Caco-2 (cell line): ENCODE measurements at regions not wholly inside any gene's neighbourhood (a gene's known extent, or its start where the extent isn't known, plus 50 kb on each side); places are given as distances from the start of the nearest gene placed in this dataset.

ENCODE experiments used
- BruUV-seq: library from RNA; stranded (reverse); fragments of 400-500 nt; replicated peaks from 2 replicates; lab custom pipeline; 2021; lab: Mats Ljungman, UMichigan
- CTCF ChIA-PET: fragments of 300-600 bp; sonication (Branson Sonifier 250); formaldehyde crosslinking; loops from one replicate; lab custom pipeline; 2022; ENCODE audit warnings: antibody characterized with exemption; lab: Charles Lee
- POLR2A ChIA-PET: fragments of 300-600 bp; sonication (Branson Sonifier 250); formaldehyde crosslinking; loops from one replicate; lab custom pipeline; 2022; ENCODE audit warnings: antibody characterized with exemption; lab: Charles Lee
- DNase-seq, 2 experiments: peaks; one replicate each; pipeline versions ENCODE4 v3.0.0 to v3.0.0-alpha.2; 2020 to 2022
- H3K27me3 ChIP-seq: replicated peaks from 2 replicates; pipeline ENCODE4 v1.6.0; 2011; ENCODE audit warnings: low read length; ENCODE audit not compliant: control insufficient read depth, insufficient read depth
- H3K36me3 ChIP-seq: 2 replicates; pipeline ENCODE4 v1.5.1; 2011; ENCODE audit warnings: low read length; ENCODE audit not compliant: control insufficient read depth, insufficient read depth
- H3K4me1 ChIP-seq: fragments of 250-450 bp; sonication (Bioruptor Pico); 2 replicates; pipeline ENCODE4 v1.5.1; 2020; ENCODE audit warnings: mild to moderate bottlenecking
- H3K4me3 ChIP-seq: 2 replicates; pipeline ENCODE4 v1.5.1; 2011; ENCODE audit warnings: low read depth, mild to moderate bottlenecking, control low read depth, low read length
- H3K9me3 ChIP-seq: fragments of 250-450 bp; sonication (Bioruptor Pico); 2 replicates; pipeline ENCODE4 v1.5.1; 2020; ENCODE audit warnings: mild to moderate bottlenecking, moderate library complexity
- H3K27ac Mint-ChIP-seq: one replicate; pipeline ENCODE4 v1.8.0; 2022; ENCODE audit warnings: mixed read lengths; ENCODE audit not compliant: unreplicated experiment
- H3K27me3 Mint-ChIP-seq: one replicate; pipeline ENCODE4 v1.8.0; 2022; ENCODE audit warnings: mixed read lengths; ENCODE audit not compliant: insufficient read depth, unreplicated experiment
- H3K36me3 Mint-ChIP-seq: one replicate; pipeline ENCODE4 v1.8.0; 2022; ENCODE audit warnings: mild to moderate bottlenecking, mixed read lengths; ENCODE audit not compliant: insufficient read depth, unreplicated experiment
- H3K4me1 Mint-ChIP-seq: one replicate; pipeline ENCODE4 v1.8.0; 2022; ENCODE audit warnings: low read depth, mixed read lengths; ENCODE audit not compliant: unreplicated experiment
- H3K4me3 Mint-ChIP-seq: one replicate; pipeline ENCODE4 v1.8.0; 2022; ENCODE audit warnings: mild to moderate bottlenecking, moderate library complexity, mixed read lengths; ENCODE audit not compliant: unreplicated experiment
- H3K9me3 Mint-ChIP-seq: one replicate; pipeline ENCODE4 v1.8.0; 2022; ENCODE audit warnings: mixed read lengths; ENCODE audit not compliant: unreplicated experiment
- CTCF ChIP-seq, 2 experiments: fragments of 200-600 bp in 1 of 2; IDR thresholded peaks; 1 replicate in 1 of 2; 2 replicates in 1 of 2; pipeline versions ENCODE4 v1.5.1 to v1.8.0; 2011 to 2022; ENCODE audit warnings: antibody characterized with exemption in 1 of 2, control low read depth in 1 of 2, inconsistent platforms in 1 of 2, low read depth in 1 of 2, low read length in 1 of 2, mild to moderate bottlenecking in 1 of 2, moderate library complexity in 1 of 2; ENCODE audit not compliant: insufficient read depth in 1 of 2, severe bottlenecking in 1 of 2, unreplicated experiment in 1 of 2
- intact Hi-C: fragments of 100-400 bp; cut with micrococcal nuclease; formaldehyde crosslinking; loops from one replicate; pipeline ENCODE4 v1.10.0; 2022; ENCODE audit not compliant: unreplicated experiment

GRCh38 chr12:11961686-11962085 lies 109.1 kb upstream of the BCL2L14 start:
- Mint-ChIP-seq H3K4me1 (no peaks in the 10 kb centered on the region), H3K27ac (no peak overlapping the region), H3K9me3 (no peaks in the 10 kb centered on the region), H3K27me3 (peaks cover 6% of the 10 kb centered on the region), H3K4me3 (no peak overlapping the region), H3K36me3 (no peaks in the 10 kb centered on the region)
- ChIA-PET POLR2A (no interaction called here), CTCF (no interaction called here)
- no TSS peak for BruUV-seq
- Histone ChIP-seq H3K4me3 (no peak overlapping the region), H3K4me1 (no peaks in the 10 kb centered on the region), H3K36me3 (no peaks in the 10 kb centered on the region), H3K9me3 (no peaks in the 10 kb centered on the region), H3K27me3 (no peaks in the 10 kb centered on the region)
- no peak for TF ChIP-seq CTCF (IDR thresholded peaks at IDR 0.05; ENCODE audit: insufficient read depth in 1 of 2, low read depth in 1 of 2, low read length in 1 of 2, severe bottlenecking in 1 of 2, unreplicated experiment in 1 of 2)
- intact Hi-C loops: no loop called here
- DNase-seq: no peak

GRCh38 chr12:11962860-11963259 lies 107.9 kb upstream of the BCL2L14 start:
- no peaks in the 10 kb centered on the region for H3K36me3 ChIP-seq
- CTCF ChIA-PET: interaction anchor here (0.5 kb wide), 1 partner anchor 71 kb away, joined by 3 read pairs; no protein-coding TSS in a partner anchor

GRCh38 chr12:11963841-11964471 lies 106.8 kb upstream of the BCL2L14 start:
- DNase-seq: no peak
- Histone ChIP-seq H3K4me3 (no peak overlapping the region), H3K4me1 (no peaks in the 10 kb centered on the region), H3K9me3 (no peaks in the 10 kb centered on the region), H3K27me3 (no peaks in the 10 kb centered on the region), H3K36me3 (no peaks in the 10 kb centered on the region)
- CTCF ChIA-PET: interaction anchor here (0.6 to 0.7 kb wide), 2 partner anchors 22 to 76 kb away, joined by 3 read pairs; no protein-coding TSS in a partner anchor
- H3K36me3 Mint-ChIP-seq: no peaks in the 10 kb centered on the region
- H3K27ac Mint-ChIP-seq: no peak overlapping the region
- no TSS peak for BruUV-seq
- H3K9me3 Mint-ChIP-seq: no peaks in the 10 kb centered on the region
- no peak for TF ChIP-seq CTCF (IDR thresholded peaks at IDR 0.05; ENCODE audit: insufficient read depth in 1 of 2, low read depth in 1 of 2, low read length in 1 of 2, severe bottlenecking in 1 of 2, unreplicated experiment in 1 of 2)
- intact Hi-C loops: no loop called here
- H3K4me1 Mint-ChIP-seq: no peaks in the 10 kb centered on the region
- POLR2A ChIA-PET: interaction anchor here (0.7 kb wide), 1 partner anchor 167 kb away, joined by 4 read pairs; no protein-coding TSS in a partner anchor
- no peaks in the 10 kb centered on the region for H3K27me3 Mint-ChIP-seq
- H3K4me3 Mint-ChIP-seq: no peak overlapping the region

More at GRCh38 chr12:11962860-11963259, 107.9 kb upstream of the BCL2L14 start:
- H3K27me3 ChIP-seq: no peaks in the 10 kb centered on the region
- H3K4me3 ChIP-seq: no peak overlapping the region
- TF ChIP-seq CTCF (IDR thresholded peaks at IDR 0.05; ENCODE audit: insufficient read depth in 1 of 2, low read depth in 1 of 2, low read length in 1 of 2, severe bottlenecking in 1 of 2, unreplicated experiment in 1 of 2): no peak
- DNase-seq: no peak
- intact Hi-C loops: no loop called here
- POLR2A ChIA-PET: no interaction called here
- no peaks in the 10 kb centered on the region for H3K4me1 ChIP-seq
- no peaks in the 10 kb centered on the region for H3K36me3 Mint-ChIP-seq
- no peak overlapping the region for H3K4me3 Mint-ChIP-seq
- BruUV-seq: no TSS peak
- no peak overlapping the region for H3K27ac Mint-ChIP-seq
- H3K9me3 Mint-ChIP-seq: no peaks in the 10 kb centered on the region
- H3K27me3 Mint-ChIP-seq: peaks cover 4% of the 10 kb centered on the region
- H3K4me1 Mint-ChIP-seq: no peaks in the 10 kb centered on the region
- H3K9me3 ChIP-seq: no peaks in the 10 kb centered on the region
